ENCODE measurements at regions not wholly inside any gene's neighbourhood (a gene's known extent, or its start where the extent isn't known, plus 50 kb on each side); places are given as distances from the start of the nearest gene placed in this dataset.

DNA sequence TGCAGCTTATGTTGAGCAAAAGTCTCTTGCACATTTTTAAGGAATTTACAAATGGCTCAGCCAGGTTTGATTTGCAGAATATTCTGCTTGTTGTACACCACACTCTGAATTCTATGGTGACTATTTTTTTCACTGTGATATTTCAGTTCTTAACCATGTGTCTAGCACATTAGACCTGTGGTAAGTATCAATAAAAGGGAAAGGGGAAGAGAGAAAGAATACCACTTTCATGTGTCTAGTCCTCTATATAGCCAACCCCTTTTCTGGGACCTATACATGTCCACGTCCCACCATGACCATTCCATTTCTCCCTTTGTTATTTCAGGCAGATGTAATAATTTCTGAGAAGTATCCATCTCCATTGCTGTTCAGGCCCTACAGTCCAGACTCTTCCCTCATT lies 121.3 kb upstream of the PNPLA4 start:
- H3K27ac Mint-ChIP-seq (ENCODE audit: unreplicated experiment) = no peak overlapping the region
- DNase-seq = no peak
- Histone ChIP-seq H3K27me3 (replicated peaks; ENCODE audit: control insufficient read depth, insufficient read depth, low read length) (no peaks in the 10 kb centered on the region), H3K4me3 (ENCODE audit: low read depth, low read length) (no peak overlapping the region), H3K9me3 (no peaks in the 10 kb centered on the region), H3K36me3 (ENCODE audit: control insufficient read depth, insufficient read depth, low read length) (no peaks in the 10 kb centered on the region), H3K4me1 (no peaks in the 10 kb centered on the region)
- no peaks in the 10 kb centered on the region for H3K9me3 Mint-ChIP-seq (ENCODE audit: unreplicated experiment)
- H3K4me1 Mint-ChIP-seq (ENCODE audit: low read depth, unreplicated experiment) = no peaks in the 10 kb centered on the region
- intact Hi-C loops (cut with micrococcal nuclease; ENCODE audit: unreplicated experiment) = no loop called here
- H3K27me3 Mint-ChIP-seq (ENCODE audit: insufficient read depth, unreplicated experiment) = no peaks in the 10 kb centered on the region
- H3K4me3 Mint-ChIP-seq (ENCODE audit: unreplicated experiment) = no peak overlapping the region
- H3K36me3 Mint-ChIP-seq (ENCODE audit: insufficient read depth, unreplicated experiment) = no peaks in the 10 kb centered on the region
- ChIA-PET POLR2A (no interaction called here), CTCF (no interaction called here)
- BruUV-seq (replicated peaks) = no TSS peak
- TF ChIP-seq, protein P1, sequence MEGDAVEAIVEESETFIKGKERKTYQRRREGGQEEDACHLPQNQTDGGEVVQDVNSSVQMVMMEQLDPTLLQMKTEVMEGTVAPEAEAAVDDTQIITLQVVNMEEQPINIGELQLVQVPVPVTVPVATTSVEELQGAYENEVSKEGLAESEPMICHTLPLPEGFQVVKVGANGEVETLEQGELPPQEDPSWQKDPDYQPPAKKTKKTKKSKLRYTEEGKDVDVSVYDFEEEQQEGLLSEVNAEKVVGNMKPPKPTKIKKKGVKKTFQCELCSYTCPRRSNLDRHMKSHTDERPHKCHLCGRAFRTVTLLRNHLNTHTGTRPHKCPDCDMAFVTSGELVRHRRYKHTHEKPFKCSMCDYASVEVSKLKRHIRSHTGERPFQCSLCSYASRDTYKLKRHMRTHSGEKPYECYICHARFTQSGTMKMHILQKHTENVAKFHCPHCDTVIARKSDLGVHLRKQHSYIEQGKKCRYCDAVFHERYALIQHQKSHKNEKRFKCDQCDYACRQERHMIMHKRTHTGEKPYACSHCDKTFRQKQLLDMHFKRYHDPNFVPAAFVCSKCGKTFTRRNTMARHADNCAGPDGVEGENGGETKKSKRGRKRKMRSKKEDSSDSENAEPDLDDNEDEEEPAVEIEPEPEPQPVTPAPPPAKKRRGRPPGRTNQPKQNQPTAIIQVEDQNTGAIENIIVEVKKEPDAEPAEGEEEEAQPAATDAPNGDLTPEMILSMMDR (IDR thresholded peaks at IDR 0.05; ENCODE audit: insufficient read depth in 1 of 2, low read depth in 1 of 2, low read length in 1 of 2, severe bottlenecking in 1 of 2, unreplicated experiment in 1 of 2) = no peak

DNA sequence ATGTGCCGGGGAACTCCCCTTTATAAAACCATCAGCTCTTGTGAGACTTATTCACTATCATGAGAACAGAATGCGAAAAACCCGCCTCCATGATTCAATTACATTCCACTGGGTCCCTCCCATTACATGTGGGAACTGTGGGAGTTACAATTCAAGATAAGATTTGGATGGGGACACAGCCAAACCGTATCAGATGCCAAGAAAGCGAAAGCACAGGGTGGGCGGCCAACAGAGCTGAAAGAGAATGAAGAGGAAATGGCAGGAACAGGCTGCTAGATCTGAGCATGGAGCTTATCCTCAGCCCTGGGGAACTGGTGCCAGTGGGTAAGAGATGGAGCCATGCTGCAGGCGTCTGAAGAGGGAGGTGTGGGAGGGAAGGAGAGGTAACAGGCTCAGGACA lies 117.7 kb upstream of the PNPLA4 start:
- TF ChIP-seq, protein P1 (IDR thresholded peaks at IDR 0.05; ENCODE audit: insufficient read depth in 1 of 2, low read depth in 1 of 2, low read length in 1 of 2, severe bottlenecking in 1 of 2, unreplicated experiment in 1 of 2) = no peak
- Histone ChIP-seq H3K36me3 (ENCODE audit: control insufficient read depth, insufficient read depth, low read length) (no peaks in the 10 kb centered on the region), H3K9me3 (no peaks in the 10 kb centered on the region), H3K4me1 (no peaks in the 10 kb centered on the region), H3K4me3 (ENCODE audit: low read depth, low read length) (no peak overlapping the region), H3K27me3 (replicated peaks; ENCODE audit: control insufficient read depth, insufficient read depth, low read length) (no peaks in the 10 kb centered on the region)
- DNase-seq = no peak
- no peaks in the 10 kb centered on the region for H3K27me3 Mint-ChIP-seq (ENCODE audit: insufficient read depth, unreplicated experiment)
- no peaks in the 10 kb centered on the region for H3K36me3 Mint-ChIP-seq (ENCODE audit: insufficient read depth, unreplicated experiment)
- no peaks in the 10 kb centered on the region for H3K9me3 Mint-ChIP-seq (ENCODE audit: unreplicated experiment)
- CTCF ChIA-PET = no interaction called here
- BruUV-seq (replicated peaks) = no TSS peak
- H3K4me3 Mint-ChIP-seq (ENCODE audit: unreplicated experiment) = no peak overlapping the region
- intact Hi-C loops (cut with micrococcal nuclease; ENCODE audit: unreplicated experiment) = no loop called here
- no peaks in the 10 kb centered on the region for H3K4me1 Mint-ChIP-seq (ENCODE audit: low read depth, unreplicated experiment)
- H3K27ac Mint-ChIP-seq (ENCODE audit: unreplicated experiment) = no peak overlapping the region
- POLR2A ChIA-PET = no interaction called here

DNA sequence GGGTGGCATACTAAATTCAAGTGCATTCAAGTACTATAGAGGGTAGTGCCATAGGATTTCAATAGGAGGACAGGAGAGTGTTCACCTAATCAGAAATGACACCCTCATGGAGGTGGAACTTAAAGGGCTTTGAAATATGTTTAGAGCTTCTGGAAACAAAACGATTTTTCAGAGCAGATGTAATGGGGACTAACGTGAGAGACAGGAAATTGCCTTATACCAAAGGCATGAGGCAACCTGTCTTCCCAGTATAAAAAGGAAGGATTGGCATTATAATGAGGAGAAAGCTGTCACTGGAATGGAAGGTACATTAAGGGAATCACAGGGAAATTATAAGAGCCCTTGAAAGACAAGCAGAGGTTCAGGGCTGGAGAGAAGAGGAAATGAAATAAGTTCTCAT lies 116.3 kb upstream of the PNPLA4 start:
- intact Hi-C loops (cut with micrococcal nuclease; ENCODE audit: unreplicated experiment) = no loop called here

More for the DNA sequence above, 116.3 kb upstream of the PNPLA4 start:
- no peaks in the 10 kb centered on the region for H3K36me3 ChIP-seq (ENCODE audit: control insufficient read depth, insufficient read depth, low read length)
- H3K27me3 Mint-ChIP-seq (ENCODE audit: insufficient read depth, unreplicated experiment) = no peaks in the 10 kb centered on the region
- no peaks in the 10 kb centered on the region for H3K4me1 Mint-ChIP-seq (ENCODE audit: low read depth, unreplicated experiment)
- no peaks in the 10 kb centered on the region for H3K4me1 ChIP-seq
- no peaks in the 10 kb centered on the region for H3K9me3 Mint-ChIP-seq (ENCODE audit: unreplicated experiment)
- TF ChIP-seq, protein P1 (IDR thresholded peaks at IDR 0.05; ENCODE audit: insufficient read depth in 1 of 2, low read depth in 1 of 2, low read length in 1 of 2, severe bottlenecking in 1 of 2, unreplicated experiment in 1 of 2) = no peak
- DNase-seq = no peak
- no peak overlapping the region for H3K4me3 Mint-ChIP-seq (ENCODE audit: unreplicated experiment)
- no peaks in the 10 kb centered on the region for H3K27me3 ChIP-seq (replicated peaks; ENCODE audit: control insufficient read depth, insufficient read depth, low read length)
- ChIA-PET CTCF (no interaction called here), POLR2A (no interaction called here)
- BruUV-seq (replicated peaks) = no TSS peak
- H3K36me3 Mint-ChIP-seq (ENCODE audit: insufficient read depth, unreplicated experiment) = no peaks in the 10 kb centered on the region
- no peak overlapping the region for H3K4me3 ChIP-seq (ENCODE audit: low read depth, low read length)
- no peaks in the 10 kb centered on the region for H3K9me3 ChIP-seq
- no peak overlapping the region for H3K27ac Mint-ChIP-seq (ENCODE audit: unreplicated experiment)
